Small intestine (tissue), 7 donors: ENCODE measurements at regions not wholly inside any gene's neighbourhood (a gene's known extent, or its start where the extent isn't known, plus 50 kb on each side); places are given as distances from the start of the nearest gene placed in this dataset.

Source experiments
- DNase-seq, 2 donors: peaks; one replicate each; pipeline versions ENCODE4 v3.0.0 to v3.0.0-alpha.2; 2013
- FAIRE-seq: peaks from 2 replicates; lab custom pipeline; 2012; peaks lifted over from hg19 to GRCh38; lab: Jason Lieb, UNC
- H3K27ac ChIP-seq, 3 donors: one replicate each; pipeline ENCODE4 v1.5.1; 2013; ENCODE audit warnings: low read length in 2 of 3, mild to moderate bottlenecking in 2 of 3, control low read depth in 1 of 3, inconsistent platforms in 1 of 3, low read depth in 1 of 3, moderate library complexity in 1 of 3
- H3K27me3 ChIP-seq, 3 donors: one replicate each; pipeline ENCODE4 v1.6.1; 2013; ENCODE audit warnings: low read length in 3 of 3, inconsistent platforms in 1 of 3; ENCODE audit not compliant: control insufficient read depth in 3 of 3, insufficient read depth in 3 of 3
- H3K36me3 ChIP-seq, 3 donors: one replicate each; pipeline ENCODE4 v1.6.1; 2013; ENCODE audit warnings: low read length in 3 of 3, inconsistent platforms in 1 of 3, low read depth in 1 of 3, mild to moderate bottlenecking in 1 of 3, moderate library complexity in 1 of 3; ENCODE audit not compliant: control insufficient read depth in 3 of 3, insufficient read depth in 2 of 3
- H3K4me1 ChIP-seq, 3 donors: one replicate each; pipeline ENCODE4 v1.6.1; 2013; ENCODE audit warnings: low read length in 2 of 3, inconsistent platforms in 1 of 3, low read depth in 1 of 3, mild to moderate bottlenecking in 1 of 3, moderate library complexity in 1 of 3; ENCODE audit not compliant: control insufficient read depth in 3 of 3, insufficient read depth in 2 of 3
- H3K4me3 ChIP-seq, 3 donors: one replicate each; pipeline ENCODE4 v1.5.1; 2013; ENCODE audit warnings: low read length in 3 of 3, control low read depth in 1 of 3, inconsistent platforms in 1 of 3, low read depth in 1 of 3, mild to moderate bottlenecking in 1 of 3, moderate library complexity in 1 of 3
- H3K9me3 ChIP-seq, 2 donors: one replicate each; pipeline ENCODE4 v1.6.1; 2013; ENCODE audit warnings: low read depth in 1 of 2, low read length in 1 of 2; ENCODE audit not compliant: control insufficient read depth in 2 of 2, insufficient read depth in 1 of 2
- WGBS, 3 donors: extraction: QIAGEN DNeasy Blood & Tissue Kit; methylation state at CpG; one replicate each; pipeline ENCODE4 v1.1.7; 2013; 5-methylcytosine and 5-hydroxymethylcytosine counted together
- donor health status: healthy with polysubstance abuse.
- donor health status: control.
- donor health status: control.
- donor health status: Bipolar disorder and iron deficiency.
- donor health status: healthy.

DNA sequence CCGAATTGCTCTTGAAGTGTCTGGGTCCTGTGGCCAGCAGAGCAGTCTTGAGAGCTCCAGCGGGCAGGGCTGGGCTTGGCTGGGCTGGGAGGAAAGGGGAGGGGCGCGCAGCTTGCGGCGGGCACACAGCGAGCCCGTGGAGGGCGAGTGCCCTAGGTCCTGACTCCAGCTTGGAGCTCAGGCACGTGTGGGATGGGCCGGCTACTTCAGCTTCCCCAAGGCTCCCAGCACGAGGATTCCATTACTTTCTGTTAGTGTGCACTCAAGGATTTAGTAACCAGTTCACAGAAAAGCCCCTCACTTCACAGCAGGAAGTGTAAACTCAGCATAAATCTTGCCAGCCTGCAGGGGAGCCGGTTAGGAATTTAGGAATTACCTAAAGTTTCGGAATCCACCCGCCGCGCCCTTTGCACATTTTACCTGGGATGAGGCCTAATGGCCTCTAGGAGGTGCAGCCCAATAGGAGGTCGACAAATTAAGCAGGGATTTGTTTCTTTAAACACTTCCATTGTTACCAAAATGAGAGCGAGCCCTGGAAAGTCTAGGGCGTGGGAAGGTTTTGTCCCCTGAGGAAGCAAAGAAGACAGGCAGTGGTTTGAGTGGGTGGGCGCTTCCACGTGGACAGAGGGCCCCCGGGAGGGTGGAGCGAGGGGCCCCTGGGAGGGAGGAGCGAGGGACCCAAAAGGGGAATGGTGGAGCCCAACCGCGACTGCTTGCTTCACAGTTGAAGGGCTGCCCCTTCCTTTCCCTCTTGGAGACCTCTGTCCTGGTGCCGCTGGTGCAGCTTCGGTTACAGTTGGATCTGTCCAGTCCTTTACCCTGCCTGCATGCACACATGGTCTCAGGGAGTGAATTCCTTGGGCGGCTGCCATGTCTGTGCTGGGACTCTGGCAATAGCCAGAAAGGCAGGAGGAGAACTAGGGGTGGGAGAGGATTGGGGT is 93.3 kb downstream of the CTAGE1 start:
- DNase-seq: peak; percentile 54 to 71
- H3K9me3 ChIP-seq: no peaks in the 10 kb centered on the region
- no peaks in the 10 kb centered on the region for H3K36me3 ChIP-seq
- H3K27me3 ChIP-seq: no peaks in the 10 kb centered on the region
- WGBS, 3 donors: 19 to 40% (median 39%) methylated on average over 28 to 30 of the region's 30 CpGs
- no peak overlapping the region for H3K27ac ChIP-seq
- no peak for FAIRE-seq
- H3K4me1 ChIP-seq: peaks cover 0 to 10% (median 2%) of the 10 kb centered on the region in 3 donors
- peak overlapping the region in 1 of 3 donors; percentile 3 for H3K4me3 ChIP-seq

DNA sequence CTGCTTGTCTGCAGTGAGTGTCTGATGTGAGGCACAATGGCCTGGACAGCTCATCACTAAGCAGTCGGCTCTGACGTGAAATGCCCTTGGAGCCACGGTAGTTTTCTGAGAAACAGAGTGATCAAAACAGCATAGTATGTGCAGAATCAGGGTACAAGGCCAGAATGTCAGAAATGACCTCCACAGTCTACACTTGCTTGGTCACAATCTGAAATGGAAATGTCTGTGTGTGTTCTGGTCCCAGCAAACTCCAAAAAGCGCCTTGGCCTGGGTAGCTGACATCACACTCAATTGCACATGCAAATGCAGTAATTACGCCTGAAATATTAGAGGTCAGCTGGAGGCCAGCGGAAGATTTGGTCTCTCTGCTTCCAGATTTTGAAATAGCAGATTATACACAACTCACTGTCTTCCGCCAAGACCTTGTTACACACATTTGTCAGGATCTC is 95.4 kb downstream of the CTAGE1 start:
- FAIRE-seq (no peak), DNase-seq (no peak)
- Histone ChIP-seq H3K27me3 (no peaks in the 10 kb centered on the region), H3K36me3 (no peaks in the 10 kb centered on the region), H3K27ac (no peak overlapping the region), H3K9me3 (no peaks in the 10 kb centered on the region), H3K4me3 (no peak overlapping the region), H3K4me1 (peaks cover 0 to 18% (median 2%) of the 10 kb centered on the region in 3 donors)
- 83 to 92% (median 91%) methylated on average over 7 of the region's 7 CpGs for WGBS, 3 donors

- Histone ChIP-seq H3K4me3 (no peak overlapping the region), H3K27ac (no peak overlapping the region), H3K4me1 (peaks cover 0 to 18% (median 2%) of the 10 kb centered on the region in 3 donors), H3K9me3 (no peaks in the 10 kb centered on the region), H3K36me3 (no peaks in the 10 kb centered on the region), H3K27me3 (no peaks in the 10 kb centered on the region)
- FAIRE-seq: no peak
- DNase-seq: no peak
- 71 to 82% (median 81%) methylated on average over 3 of the region's 3 CpGs for WGBS, 3 donors
Observed at GRCh38 chr18:22320771-22321170, 96.9 kb downstream of the CTAGE1 start.

GRCh38 chr18:22320155-22320554 is 97.6 kb downstream of the CTAGE1 start:
- H3K9me3 ChIP-seq: no peaks in the 10 kb centered on the region
- no peak for FAIRE-seq
- H3K27ac ChIP-seq: no peak overlapping the region
- H3K27me3 ChIP-seq: no peaks in the 10 kb centered on the region
- no peaks in the 10 kb centered on the region for H3K36me3 ChIP-seq
- WGBS, 3 donors: 67 to 76% (median 72%) methylated on average over 4 of the region's 4 CpGs
- peaks cover 0 to 18% (median 2%) of the 10 kb centered on the region in 3 donors for H3K4me1 ChIP-seq
- no peak for DNase-seq
- no peak overlapping the region for H3K4me3 ChIP-seq

GRCh38 chr18:22318745-22319407 is 98.8 kb downstream of the CTAGE1 start:
- 76 to 89% (median 86%) methylated on average over 8 of the region's 8 CpGs for WGBS, 3 donors
- no peaks in the 10 kb centered on the region for H3K36me3 ChIP-seq
- FAIRE-seq (no peak), DNase-seq (no peak)
- H3K9me3 ChIP-seq: no peaks in the 10 kb centered on the region
- no peaks in the 10 kb centered on the region for H3K27me3 ChIP-seq
- H3K4me1 ChIP-seq: peaks cover 0 to 13% (median 2%) of the 10 kb centered on the region in 3 donors
- no peak overlapping the region for H3K27ac ChIP-seq
- no peak overlapping the region for H3K4me3 ChIP-seq

- H3K4me3 ChIP-seq: no peak overlapping the region
- no peak overlapping the region for H3K27ac ChIP-seq
- H3K9me3 ChIP-seq: no peaks in the 10 kb centered on the region
- peaks cover 0 to 8% (median 0%) of the 10 kb centered on the region in 3 donors for H3K4me1 ChIP-seq
- H3K27me3 ChIP-seq: no peaks in the 10 kb centered on the region
- WGBS, 3 donors: 69 to 93% (median 88%) methylated on average over 3 of the region's 3 CpGs
- FAIRE-seq: no peak
- no peaks in the 10 kb centered on the region for H3K36me3 ChIP-seq
- no peak for DNase-seq
Observed at GRCh38 chr18:22314420-22314819, 103.3 kb downstream of the CTAGE1 start.

GRCh38 chr18:22314001-22314400 is 103.7 kb downstream of the CTAGE1 start:
- H3K9me3 ChIP-seq: no peaks in the 10 kb centered on the region
- WGBS, 3 donors: 74 to 87% (median 86%) methylated on average over 6 of the region's 6 CpGs
- peaks cover 0 to 8% (median 0%) of the 10 kb centered on the region in 3 donors for H3K4me1 ChIP-seq
- no peaks in the 10 kb centered on the region for H3K36me3 ChIP-seq
- no peak overlapping the region for H3K27ac ChIP-seq
- DNase-seq (no peak), FAIRE-seq (no peak)
- H3K4me3 ChIP-seq: no peak overlapping the region
- no peaks in the 10 kb centered on the region for H3K27me3 ChIP-seq

DNA sequence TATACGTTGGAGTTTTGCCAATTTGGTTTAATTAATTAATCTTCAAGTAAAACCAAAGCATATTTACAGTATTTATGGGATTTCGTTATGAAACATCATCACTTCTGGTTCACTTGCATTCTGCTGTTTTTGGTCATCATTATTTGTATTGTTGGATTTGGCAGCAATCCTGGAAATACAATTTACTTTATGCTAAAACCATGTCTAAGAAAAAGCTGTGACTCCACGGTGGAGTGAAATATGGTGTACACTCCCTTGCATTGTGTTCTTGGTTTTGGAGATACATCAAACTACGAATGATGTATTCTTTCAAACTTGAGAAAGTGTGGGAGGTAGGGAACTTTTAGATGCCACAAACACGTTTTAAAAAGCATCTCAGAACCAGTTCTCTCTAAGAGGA is 106.4 kb downstream of the CTAGE1 start:
- Histone ChIP-seq H3K27me3 (no peaks in the 10 kb centered on the region), H3K36me3 (no peaks in the 10 kb centered on the region), H3K9me3 (peaks cover 0 to 2% of the 10 kb centered on the region in 2 donors), H3K4me3 (no peak overlapping the region), H3K4me1 (no peaks in the 10 kb centered on the region), H3K27ac (no peak overlapping the region)
- DNase-seq (no peak), FAIRE-seq (no peak)
- 55 to 76% (median 59%) methylated on average over 5 of the region's 5 CpGs for WGBS, 3 donors
